Suprapubic skin (tissue), 4 donors: ENCODE measurements at regions not wholly inside any gene's neighbourhood (a gene's known extent, or its start where the extent isn't known, plus 50 kb on each side); places are given as distances from the start of the nearest gene placed in this dataset.

ENCODE experiments used
- CTCF ChIP-seq, 2 donors: fragments of 200-600 bp in 1 of 2; fragments of 450-650 bp in 1 of 2; sonication (generic) in 1 of 2; IDR thresholded peaks; one replicate each; pipeline ENCODE4 v1.5.1; 2016 to 2019; ENCODE audit warnings: antibody characterized with exemption in 2 of 2, mild to moderate bottlenecking in 1 of 2, moderate library complexity in 1 of 2
- EP300 ChIP-seq: sonication (generic); formaldehyde crosslinking; IDR thresholded peaks from one replicate; pipeline ENCODE4 v1.6.1; 2017; ENCODE audit warnings: antibody characterized with exemption
- POLR2A ChIP-seq, 2 donors: fragments of 450-650 bp; IDR thresholded peaks; one replicate each; pipeline ENCODE4 v1.6.1; 2017; ENCODE audit warnings: antibody characterized with exemption in 2 of 2, mild to moderate bottlenecking in 2 of 2, moderate library complexity in 2 of 2
- POLR2AphosphoS5 ChIP-seq, 3 donors: sonication (generic); formaldehyde crosslinking; IDR thresholded peaks; one replicate each; pipeline ENCODE4 v1.6.1; 2017; ENCODE audit warnings: antibody characterized with exemption in 3 of 3

GRCh38 chr3:110790631-110791030, 281.0 kb upstream of the NECTIN3 start:
- no peak for TF ChIP-seq POLR2AphosphoS5 (IDR thresholded peaks at IDR 0.05)
- TF ChIP-seq EP300, result no peak
- no peak for TF ChIP-seq CTCF (IDR thresholded peaks at IDR 0.05)
- no peak for TF ChIP-seq POLR2A (IDR thresholded peaks at IDR 0.05)
